Karpas-422 (cell line): ENCODE measurements at regions not wholly inside any gene's neighbourhood (a gene's known extent, or its start where the extent isn't known, plus 50 kb on each side); places are given as distances from the start of the nearest gene placed in this dataset.
"Not testable (repeated sequence)": the region's sequence is repeated elsewhere in the genome, so short reads cannot be mapped to it uniquely, and the experiment has no call there.

Source experiments
- DNase-seq: peaks from one replicate; pipeline ENCODE4 v3.0.0-alpha.2; 2015
- H2AFZ ChIP-seq: fragments of 200-600 bp; sonication (generic); 2 replicates; pipeline ENCODE4 v1.6.1; 2014; ENCODE audit warnings: antibody characterized with exemption, low read length, mixed read lengths
- H3K27ac ChIP-seq: fragments of 200-600 bp; sonication (generic); 2 replicates; pipeline ENCODE4 v1.5.1; 2014; ENCODE audit warnings: mild to moderate bottlenecking, low read length, moderate library complexity
- H3K27me3 ChIP-seq: fragments of 200-600 bp; sonication (generic); 2 replicates; pipeline ENCODE4 v1.6.1; 2014; ENCODE audit warnings: low read length, mixed read lengths
- H3K36me3 ChIP-seq: fragments of 200-600 bp; sonication (generic); 2 replicates; pipeline ENCODE4 v1.6.1; 2014; ENCODE audit warnings: low read length, mixed read lengths; ENCODE audit not compliant: insufficient read depth
- H3K4me1 ChIP-seq: fragments of 200-600 bp; sonication (generic); 2 replicates; pipeline ENCODE4 v1.6.1; 2014; ENCODE audit warnings: mild to moderate bottlenecking, low read length, mixed read lengths
- H3K4me2 ChIP-seq: fragments of 200-600 bp; sonication (generic); 2 replicates; pipeline ENCODE4 v1.6.1; 2014; ENCODE audit warnings: low read length, low read depth, mild to moderate bottlenecking; ENCODE audit not compliant: poor library complexity, severe bottlenecking
- H3K4me3 ChIP-seq: fragments of 200-600 bp; sonication (generic); 2 replicates; pipeline ENCODE4 v1.5.1; 2014; ENCODE audit warnings: mild to moderate bottlenecking, antibody characterized with exemption, low read length, mixed read lengths
- H3K79me2 ChIP-seq: fragments of 200-600 bp; sonication (generic); 2 replicates; pipeline ENCODE4 v1.6.1; 2014; ENCODE audit warnings: mild to moderate bottlenecking, low read length, mixed read lengths
- H3K9ac ChIP-seq: fragments of 200-600 bp; sonication (generic); 2 replicates; pipeline ENCODE4 v1.6.0; 2014; ENCODE audit warnings: low read length
- H3K9me2 ChIP-seq: fragments of 200-600 bp; sonication (generic), shearing (Covaris generic); replicated peaks from 2 replicates; pipeline ENCODE4 v1.6.0; 2014; ENCODE audit warnings: mild to moderate bottlenecking, low read length, moderate library complexity; ENCODE audit not compliant: insufficient read depth
- H3K9me3 ChIP-seq: fragments of 300-700, 200-600 bp; sonication (generic); 2 replicates; pipeline ENCODE4 v1.6.1; 2014; ENCODE audit warnings: low read length, mixed read lengths
- H4K20me1 ChIP-seq: fragments of 200-600 bp; sonication (generic); 2 replicates; pipeline ENCODE4 v1.6.1; 2014; ENCODE audit warnings: mild to moderate bottlenecking, antibody characterized with exemption, low read length, low read depth; ENCODE audit not compliant: insufficient read depth

DNA sequence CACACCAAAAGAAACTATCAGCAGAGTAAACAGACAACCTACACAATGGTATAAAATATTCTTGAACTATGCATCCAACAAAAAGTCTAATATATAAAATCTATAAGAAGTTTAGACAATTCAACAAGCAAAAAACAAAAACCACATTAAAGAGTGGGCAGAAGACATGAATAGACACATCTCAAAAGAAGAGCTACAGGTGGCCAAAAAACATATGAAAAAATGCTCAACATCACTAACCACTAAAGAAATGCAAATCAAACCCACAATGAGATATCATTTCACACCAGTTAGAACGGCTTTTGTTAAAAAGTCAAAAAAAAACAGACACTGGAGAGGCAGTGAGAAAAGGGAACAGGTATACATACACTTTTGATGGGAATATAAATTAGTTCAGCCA lies 348.9 kb upstream of the MAF start:
- H3K27ac ChIP-seq: no peak overlapping the region
- no peaks in the 10 kb centered on the region for H3K9me2 ChIP-seq
- DNase-seq: no peak
- H3K9ac ChIP-seq: no peak overlapping the region
- no peak overlapping the region for H3K4me2 ChIP-seq
- no peaks in the 10 kb centered on the region for H3K79me2 ChIP-seq
- no peaks in the 10 kb centered on the region for H3K9me3 ChIP-seq
- no peaks in the 10 kb centered on the region for H3K36me3 ChIP-seq
- no peak overlapping the region for H3K4me3 ChIP-seq
- no peak overlapping the region for H2AFZ ChIP-seq
- 0 out of 2 replicates have a peak, but pooled peaks cover 3% of the 10 kb centered on the region for H3K27me3 ChIP-seq
- H3K4me1 ChIP-seq: no peaks in the 10 kb centered on the region
- H4K20me1 ChIP-seq: no peaks in the 10 kb centered on the region

DNA sequence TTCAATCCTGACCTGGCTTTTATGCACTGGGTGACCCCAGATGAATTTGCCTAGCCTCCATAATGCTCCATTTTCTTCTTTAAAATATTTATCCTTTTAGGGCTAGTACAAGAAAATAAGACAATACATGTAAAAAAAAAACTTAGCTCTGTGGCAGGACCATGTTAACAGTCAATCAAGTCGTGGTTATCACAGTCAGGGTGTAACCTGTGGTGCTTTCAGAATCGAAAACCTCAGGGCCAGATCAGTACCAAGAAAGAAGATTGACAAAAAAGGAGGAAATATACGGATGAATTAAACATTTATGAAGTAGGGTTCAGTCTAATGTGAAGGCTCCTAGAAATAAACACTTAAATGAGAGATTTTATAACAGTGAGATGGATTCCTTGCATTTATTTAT lies 347.2 kb upstream of the MAF start:
- no peak overlapping the region for H3K9ac ChIP-seq
- no peaks in the 10 kb centered on the region for H3K4me1 ChIP-seq

DNA sequence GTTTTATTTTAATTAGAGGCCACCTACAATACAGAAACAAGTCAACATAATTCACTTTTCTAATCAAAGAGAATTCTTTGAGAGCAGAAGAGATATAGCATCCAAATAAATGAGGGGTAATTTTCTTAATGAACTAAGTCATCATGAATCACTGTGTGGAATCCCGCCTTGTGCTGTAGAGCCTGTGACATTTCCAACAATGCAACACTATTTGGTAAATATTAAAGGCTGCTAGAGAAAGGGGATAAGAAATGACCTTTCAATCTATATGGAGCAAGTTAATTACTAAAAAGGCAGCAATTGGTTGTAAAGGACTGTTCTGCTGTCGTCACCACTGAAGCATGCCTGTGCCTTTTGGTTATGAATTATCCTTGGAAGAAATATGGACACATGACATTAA lies 345.7 kb upstream of the MAF start:
- no peak overlapping the region for H3K27ac ChIP-seq
- H3K4me2 ChIP-seq: no peak overlapping the region
- H3K36me3 ChIP-seq: no peaks in the 10 kb centered on the region
- no peaks in the 10 kb centered on the region for H3K27me3 ChIP-seq
- H3K4me1 ChIP-seq: no peaks in the 10 kb centered on the region
- no peak overlapping the region for H2AFZ ChIP-seq
- H3K9ac ChIP-seq: no peak overlapping the region
- H3K79me2 ChIP-seq: no peaks in the 10 kb centered on the region
- no peaks in the 10 kb centered on the region for H3K9me2 ChIP-seq
- no peak for DNase-seq
- no peaks in the 10 kb centered on the region for H4K20me1 ChIP-seq
- H3K4me3 ChIP-seq: no peak overlapping the region
- H3K9me3 ChIP-seq: no peaks in the 10 kb centered on the region

More for the DNA sequence above, 347.2 kb upstream of the MAF start:
- Histone ChIP-seq H4K20me1 (no peaks in the 10 kb centered on the region), H3K9me2 (no peaks in the 10 kb centered on the region), H3K4me2 (no peak overlapping the region), H3K36me3 (no peaks in the 10 kb centered on the region), H2AFZ (no peak overlapping the region), H3K4me3 (no peak overlapping the region), H3K9me3 (no peaks in the 10 kb centered on the region), H3K79me2 (no peaks in the 10 kb centered on the region), H3K27me3 (0 out of 2 replicates have a peak, but pooled peaks cover 3% of the 10 kb centered on the region), H3K27ac (no peak overlapping the region)
- no peak for DNase-seq

DNA sequence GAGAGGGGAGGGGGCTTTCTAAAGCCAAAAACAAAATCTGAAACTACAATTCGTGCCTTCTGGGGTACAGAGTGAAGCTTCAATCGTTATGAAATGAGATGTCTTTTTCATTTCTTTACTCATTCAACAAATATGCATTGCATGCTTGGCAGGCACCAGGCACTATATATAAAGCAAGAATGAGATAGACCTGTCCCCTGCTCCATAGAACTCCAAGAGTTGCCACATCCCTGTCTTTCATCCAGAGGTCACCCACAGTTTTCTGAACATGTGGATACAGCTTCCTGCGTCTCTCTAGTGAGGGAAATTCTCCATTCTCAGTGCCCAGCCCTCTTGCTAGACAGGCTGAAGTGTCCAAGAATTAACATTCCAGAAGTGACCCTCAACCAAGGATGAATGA lies 343.2 kb upstream of the MAF start:
- H2AFZ ChIP-seq: no peak overlapping the region
- DNase-seq: no peak
- H3K9ac ChIP-seq: no peak overlapping the region
- no peak overlapping the region for H3K27ac ChIP-seq
- no peak overlapping the region for H3K4me3 ChIP-seq
- H4K20me1 ChIP-seq: no peaks in the 10 kb centered on the region
- no peaks in the 10 kb centered on the region for H3K36me3 ChIP-seq
- no peak overlapping the region for H3K4me2 ChIP-seq
- no peaks in the 10 kb centered on the region for H3K4me1 ChIP-seq
- H3K79me2 ChIP-seq: no peaks in the 10 kb centered on the region
- H3K27me3 ChIP-seq: no peaks in the 10 kb centered on the region
- H3K9me3 ChIP-seq: no peaks in the 10 kb centered on the region
- H3K9me2 ChIP-seq: no peaks in the 10 kb centered on the region

DNA sequence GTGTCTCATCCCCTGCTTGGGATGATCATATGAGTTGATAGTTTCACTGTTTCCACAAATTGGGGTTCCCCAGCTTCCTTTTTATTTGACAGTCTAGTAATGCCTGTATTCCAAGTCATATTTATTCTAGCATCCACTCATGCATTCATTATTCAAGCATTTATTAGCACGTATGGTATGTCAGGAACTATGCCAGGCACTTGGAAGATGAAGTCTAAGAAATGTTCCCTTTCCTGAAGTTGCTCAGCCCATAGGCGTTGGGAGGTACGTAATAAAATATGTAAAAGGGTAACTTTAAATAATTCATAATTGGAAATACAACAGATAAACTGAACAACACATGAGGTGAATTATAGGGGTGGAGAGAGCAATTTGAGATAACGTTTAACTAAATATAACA lies 338.0 kb upstream of the MAF start:
- H4K20me1 ChIP-seq: no peaks in the 10 kb centered on the region
- H3K27me3 ChIP-seq: no peaks in the 10 kb centered on the region
- H3K9me3 ChIP-seq: no peaks in the 10 kb centered on the region
- H3K4me2 ChIP-seq: no peak overlapping the region
- H3K27ac ChIP-seq: no peak overlapping the region
- no peaks in the 10 kb centered on the region for H3K79me2 ChIP-seq
- no peak for DNase-seq
- no peak overlapping the region for H2AFZ ChIP-seq
- no peaks in the 10 kb centered on the region for H3K9me2 ChIP-seq
- no peaks in the 10 kb centered on the region for H3K36me3 ChIP-seq
- H3K4me1 ChIP-seq: no peaks in the 10 kb centered on the region
- no peak overlapping the region for H3K4me3 ChIP-seq
- no peak overlapping the region for H3K9ac ChIP-seq

DNA sequence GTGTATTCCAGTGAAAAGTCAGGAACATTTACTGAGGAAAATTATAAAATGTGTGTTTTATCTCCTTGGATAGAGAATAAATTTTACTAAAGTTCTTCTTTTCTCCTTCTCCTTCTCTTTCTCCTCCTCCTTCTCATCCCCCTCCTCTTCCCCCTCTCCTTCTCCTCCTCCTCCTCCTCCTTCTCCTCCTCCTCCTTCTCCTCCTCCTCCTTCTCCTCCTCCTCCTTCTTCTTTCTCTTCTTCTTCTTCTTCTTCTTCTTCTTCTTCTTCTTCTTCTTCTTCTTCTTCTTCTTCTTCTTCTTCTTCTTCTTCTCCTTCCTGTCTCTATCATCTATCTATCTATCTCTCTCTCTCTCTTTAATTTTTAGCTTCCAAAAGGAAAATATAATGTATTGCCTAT lies 337.1 kb upstream of the MAF start:
- H2AFZ ChIP-seq, H3K4me2 ChIP-seq, H3K27me3 ChIP-seq, H3K9me2 ChIP-seq, H4K20me1 ChIP-seq, H3K4me1 ChIP-seq, H3K9ac ChIP-seq, H3K36me3 ChIP-seq, DNase-seq, H3K4me3 ChIP-seq, H3K9me3 ChIP-seq, H3K27ac ChIP-seq, H3K79me2 ChIP-seq: not testable (repeated sequence)

DNA sequence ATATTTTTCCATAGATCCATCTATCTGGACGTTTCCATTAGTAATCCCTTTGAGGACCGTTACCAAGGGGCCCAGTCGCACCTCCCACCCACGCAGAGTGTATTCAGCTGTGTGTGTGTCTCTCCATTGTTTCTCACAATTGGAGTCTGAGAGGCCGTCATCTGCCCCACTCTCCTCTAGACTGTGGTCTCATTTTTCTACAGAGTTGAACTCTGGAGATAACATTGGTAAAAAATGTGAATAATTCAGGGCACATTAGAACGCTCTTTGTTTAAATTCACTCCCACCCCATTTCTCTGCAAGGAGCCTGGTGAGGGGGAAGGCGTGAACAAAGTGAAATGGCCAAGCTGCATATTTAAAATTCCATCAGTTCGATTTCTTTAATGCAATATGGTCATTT lies 333.1 kb upstream of the MAF start:
- H3K79me2 ChIP-seq: no peaks in the 10 kb centered on the region
- H3K9ac ChIP-seq: no peak overlapping the region
- no peaks in the 10 kb centered on the region for H3K36me3 ChIP-seq
- no peak overlapping the region for H3K4me3 ChIP-seq
- no peaks in the 10 kb centered on the region for H4K20me1 ChIP-seq
- H3K27ac ChIP-seq: no peak overlapping the region
- no peak overlapping the region for H3K4me2 ChIP-seq
- H2AFZ ChIP-seq: no peak overlapping the region
- H3K9me3 ChIP-seq: no peaks in the 10 kb centered on the region
- no peaks in the 10 kb centered on the region for H3K4me1 ChIP-seq
- no peak for DNase-seq
- H3K27me3 ChIP-seq: no peaks in the 10 kb centered on the region
- no peaks in the 10 kb centered on the region for H3K9me2 ChIP-seq

DNA sequence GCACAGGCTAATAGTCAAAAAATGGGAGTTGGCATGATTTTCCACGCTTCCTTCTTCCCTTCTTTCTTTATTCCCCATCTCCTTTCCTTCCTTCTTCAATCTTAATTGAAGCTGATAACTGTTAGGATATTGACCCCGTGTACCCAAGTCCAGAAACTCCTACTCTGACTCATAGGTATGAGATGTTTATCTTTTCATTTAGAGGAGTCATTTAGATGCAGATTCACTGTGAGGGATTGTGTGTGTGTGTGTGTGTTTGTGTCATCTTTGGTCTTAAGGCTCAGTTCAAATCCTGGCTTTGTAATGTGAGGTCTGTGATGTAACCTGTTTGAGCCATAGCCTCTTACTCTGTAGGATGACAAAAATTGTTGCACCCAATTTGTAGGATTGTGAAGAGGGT lies 332.0 kb upstream of the MAF start:
- Histone ChIP-seq H3K79me2 (no peaks in the 10 kb centered on the region), H3K9me3 (no peaks in the 10 kb centered on the region), H3K27ac (no peak overlapping the region), H4K20me1 (no peaks in the 10 kb centered on the region), H3K36me3 (no peaks in the 10 kb centered on the region), H3K27me3 (no peaks in the 10 kb centered on the region), H3K4me2 (no peak overlapping the region), H3K4me3 (no peak overlapping the region), H3K9ac (no peak overlapping the region), H3K4me1 (no peaks in the 10 kb centered on the region), H2AFZ (no peak overlapping the region), H3K9me2 (no peaks in the 10 kb centered on the region)
- DNase-seq: no peak

DNA sequence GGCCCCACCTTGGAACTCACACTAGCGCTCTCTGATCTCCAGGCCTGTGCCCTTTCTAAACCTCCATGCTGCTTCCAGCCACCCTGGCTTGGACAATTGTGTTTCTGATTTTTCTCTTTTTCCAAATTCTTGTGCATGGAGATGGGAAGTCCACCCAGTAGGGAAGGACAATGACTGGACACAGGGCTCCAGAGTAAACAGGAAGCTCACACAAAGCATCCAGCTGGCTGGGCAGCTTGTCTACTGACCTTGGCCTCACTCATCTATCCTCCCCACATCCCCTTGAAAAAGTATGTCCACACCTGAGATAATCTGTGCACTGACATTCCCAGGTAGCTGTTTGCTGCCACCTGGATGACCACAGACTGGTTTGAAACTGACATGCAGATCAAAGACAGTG lies 331.2 kb upstream of the MAF start:
- Histone ChIP-seq H2AFZ (no peak overlapping the region), H3K9ac (no peak overlapping the region), H4K20me1 (no peaks in the 10 kb centered on the region), H3K79me2 (no peaks in the 10 kb centered on the region), H3K4me3 (no peak overlapping the region), H3K27ac (no peak overlapping the region), H3K4me1 (no peaks in the 10 kb centered on the region), H3K4me2 (no peak overlapping the region), H3K36me3 (no peaks in the 10 kb centered on the region), H3K9me2 (no peaks in the 10 kb centered on the region), H3K27me3 (no peaks in the 10 kb centered on the region), H3K9me3 (no peaks in the 10 kb centered on the region)
- no peak for DNase-seq
